Sigmoid colon (tissue), 6 donors: ENCODE measurements at regions not wholly inside any gene's neighbourhood (a gene's known extent, or its start where the extent isn't known, plus 50 kb on each side); places are given as distances from the start of the nearest gene placed in this dataset.

ENCODE experiments used
- DNase-seq: peaks from one replicate; pipeline ENCODE4 v3.0.0-alpha.2; 2019
- H3K27ac ChIP-seq, 4 donors: fragments of 200-600 bp; sonication (generic); one replicate each; pipeline ENCODE4 v1.5.1; 2016 to 2019; ENCODE audit warnings: mild to moderate bottlenecking in 1 of 4
- H3K27me3 ChIP-seq, 3 donors: fragments of 200-600 bp; sonication (generic); one replicate each; pipeline ENCODE4 v1.5.1; 2019; ENCODE audit warnings: mild to moderate bottlenecking in 1 of 3
- H3K36me3 ChIP-seq, 4 donors: fragments of 200-600 bp; sonication (generic); one replicate each; pipeline ENCODE4 v1.5.1; 2016 to 2019
- H3K4me1 ChIP-seq, 4 donors: fragments of 200-600 bp; sonication (generic); one replicate each; pipeline ENCODE4 v1.5.1; 2017 to 2019
- H3K4me3 ChIP-seq, 4 donors: fragments of 200-600 bp; sonication (generic); one replicate each; pipeline ENCODE4 v1.5.1; 2017 to 2019; ENCODE audit warnings: mild to moderate bottlenecking in 2 of 4, moderate library complexity in 1 of 4
- H3K9me3 ChIP-seq, 4 donors: fragments of 200-600 bp in 3 of 4; sonication (generic) in 3 of 4; one replicate each; pipeline versions ENCODE4 v1.5.1 to v1.6.1; 2013 to 2019
- EP300 ChIP-seq, 4 donors: sonication (generic); formaldehyde crosslinking; IDR thresholded peaks; one replicate each; pipeline ENCODE4 v1.6.1; 2017; ENCODE audit warnings: antibody characterized with exemption in 4 of 4
- POLR2A ChIP-seq, 2 donors: fragments of 450-650 bp; IDR thresholded peaks; one replicate each; pipeline ENCODE4 v1.6.1; 2016; ENCODE audit warnings: antibody characterized with exemption in 2 of 2, mild to moderate bottlenecking in 2 of 2, moderate library complexity in 2 of 2
- POLR2AphosphoS5 ChIP-seq, 4 donors: sonication (generic); formaldehyde crosslinking; IDR thresholded peaks; one replicate each; pipeline ENCODE4 v1.6.1; 2017; ENCODE audit warnings: antibody characterized with exemption in 4 of 4
- WGBS, 2 donors: extraction: QIAGEN DNeasy Blood & Tissue Kit; methylation state at CpG; one replicate each; pipeline ENCODE4 v1.1.7; 2013; 5-methylcytosine and 5-hydroxymethylcytosine counted together
- intact Hi-C: fragments of 100-400 bp; cut with DNase I; formaldehyde crosslinking; loops from one replicate; pipeline ENCODE4 v1.15.1; 2023
- TF ChIP-seq, protein P1 (sequence below), 4 experiments: fragments of 450-650 bp in 3 of 4; fragments of 200-600 bp in 1 of 4; IDR thresholded peaks; one replicate each; pipeline ENCODE4 v1.5.1; 2016 to 2019; ENCODE audit warnings: antibody characterized with exemption in 4 of 4, mild to moderate bottlenecking in 3 of 4, moderate library complexity in 2 of 4
- donor health status: healthy with polysubstance abuse.
- donor health status: healthy.

DNA sequence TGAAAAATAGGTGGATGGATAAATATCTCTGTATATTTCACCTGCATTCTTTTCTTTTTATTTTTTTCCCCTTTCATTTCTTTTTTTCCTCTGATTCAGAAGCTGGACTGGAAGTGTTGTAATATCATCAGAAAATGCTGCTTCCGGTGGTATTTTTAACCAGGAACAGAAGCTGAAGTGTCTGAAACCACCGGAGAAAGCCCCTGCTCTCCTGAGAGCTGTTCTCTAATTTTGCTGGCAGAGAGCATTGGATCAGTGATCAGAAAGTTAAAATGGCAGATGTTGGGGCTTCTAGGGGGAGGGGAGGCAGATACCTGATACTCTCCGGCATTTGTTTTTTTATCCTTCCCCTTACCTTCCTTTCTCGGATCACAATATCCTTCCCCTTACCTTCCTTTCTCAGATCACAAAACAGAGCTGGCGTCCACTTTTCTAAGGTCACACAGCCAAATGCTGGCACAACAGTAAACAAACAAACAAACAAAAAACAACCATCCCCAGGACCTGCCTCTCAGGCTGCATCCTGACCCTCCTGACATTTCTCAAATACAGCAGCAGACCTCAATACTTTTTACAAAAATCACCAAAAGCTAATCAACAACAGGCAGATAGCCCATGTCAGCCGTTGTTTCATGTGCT is 143.2 kb upstream of the ZNF217 start:
- no peak overlapping the region for H3K4me3 ChIP-seq
- intact Hi-C loops = no loop called here
- no peaks in the 10 kb centered on the region for H3K36me3 ChIP-seq
- TF ChIP-seq EP300 (IDR thresholded peaks at IDR 0.05) = no peak
- TF ChIP-seq POLR2A (IDR thresholded peaks at IDR 0.05) = peak in 1 of 2 donors; percentile 13
- TF ChIP-seq POLR2AphosphoS5 (IDR thresholded peaks at IDR 0.05) = no peak
- H3K27ac ChIP-seq = peak overlapping the region in 1 of 4 donors; percentile 24
- no peaks in the 10 kb centered on the region for H3K9me3 ChIP-seq
- no peak for DNase-seq
- 35 to 59% methylated on average over 6 of the region's 6 CpGs for WGBS, 2 donors
- H3K27me3 ChIP-seq = no peaks in the 10 kb centered on the region
- H3K4me1 ChIP-seq = peaks cover 0 to 4% (median 0%) of the 10 kb centered on the region in 4 donors

DNA sequence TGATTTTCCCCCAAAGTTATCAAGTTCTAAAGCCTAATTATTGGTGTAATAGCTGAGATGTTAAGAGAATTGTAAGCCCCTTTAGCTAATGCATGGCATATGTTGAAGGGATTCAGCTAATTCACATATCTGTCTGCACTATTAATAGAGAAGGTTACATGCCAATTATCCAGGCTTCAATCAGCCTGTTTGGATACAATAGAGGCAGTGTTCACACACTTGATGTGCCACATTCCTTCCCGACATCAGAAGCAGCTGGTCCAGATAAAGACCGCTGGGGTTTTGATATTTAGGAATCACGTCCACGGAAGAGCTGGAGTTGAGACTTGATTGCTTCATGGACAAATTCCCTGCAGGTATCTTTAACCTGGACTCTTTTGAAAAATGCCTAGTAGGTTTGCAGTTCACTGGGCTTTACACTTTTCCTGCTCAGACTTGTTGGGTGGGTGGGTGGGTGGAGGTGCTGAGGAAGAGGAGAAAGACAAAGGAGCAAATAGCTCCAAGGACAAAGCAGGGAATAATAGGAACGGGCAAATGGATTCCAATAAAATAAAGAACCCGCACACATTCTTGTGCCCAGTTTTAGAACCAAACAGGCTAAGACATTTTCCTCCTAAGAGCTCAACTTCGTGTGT is 142.6 kb upstream of the ZNF217 start:
- Histone ChIP-seq H3K4me1 (peaks cover 0 to 4% (median 0%) of the 10 kb centered on the region in 4 donors), H3K27me3 (no peaks in the 10 kb centered on the region), H3K4me3 (no peak overlapping the region), H3K27ac (no peak overlapping the region), H3K36me3 (no peaks in the 10 kb centered on the region), H3K9me3 (no peaks in the 10 kb centered on the region)
- DNase-seq = no peak
- intact Hi-C loops = no loop called here
- WGBS, 2 donors = 71 to 77% methylated on average over 7 of the region's 7 CpGs
- TF ChIP-seq, protein P1, sequence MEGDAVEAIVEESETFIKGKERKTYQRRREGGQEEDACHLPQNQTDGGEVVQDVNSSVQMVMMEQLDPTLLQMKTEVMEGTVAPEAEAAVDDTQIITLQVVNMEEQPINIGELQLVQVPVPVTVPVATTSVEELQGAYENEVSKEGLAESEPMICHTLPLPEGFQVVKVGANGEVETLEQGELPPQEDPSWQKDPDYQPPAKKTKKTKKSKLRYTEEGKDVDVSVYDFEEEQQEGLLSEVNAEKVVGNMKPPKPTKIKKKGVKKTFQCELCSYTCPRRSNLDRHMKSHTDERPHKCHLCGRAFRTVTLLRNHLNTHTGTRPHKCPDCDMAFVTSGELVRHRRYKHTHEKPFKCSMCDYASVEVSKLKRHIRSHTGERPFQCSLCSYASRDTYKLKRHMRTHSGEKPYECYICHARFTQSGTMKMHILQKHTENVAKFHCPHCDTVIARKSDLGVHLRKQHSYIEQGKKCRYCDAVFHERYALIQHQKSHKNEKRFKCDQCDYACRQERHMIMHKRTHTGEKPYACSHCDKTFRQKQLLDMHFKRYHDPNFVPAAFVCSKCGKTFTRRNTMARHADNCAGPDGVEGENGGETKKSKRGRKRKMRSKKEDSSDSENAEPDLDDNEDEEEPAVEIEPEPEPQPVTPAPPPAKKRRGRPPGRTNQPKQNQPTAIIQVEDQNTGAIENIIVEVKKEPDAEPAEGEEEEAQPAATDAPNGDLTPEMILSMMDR (IDR thresholded peaks at IDR 0.05) = no peak
- TF ChIP-seq POLR2AphosphoS5 (IDR thresholded peaks at IDR 0.05) (no peak), EP300 (IDR thresholded peaks at IDR 0.05) (no peak), POLR2A (IDR thresholded peaks at IDR 0.05) (no peak)

DNA sequence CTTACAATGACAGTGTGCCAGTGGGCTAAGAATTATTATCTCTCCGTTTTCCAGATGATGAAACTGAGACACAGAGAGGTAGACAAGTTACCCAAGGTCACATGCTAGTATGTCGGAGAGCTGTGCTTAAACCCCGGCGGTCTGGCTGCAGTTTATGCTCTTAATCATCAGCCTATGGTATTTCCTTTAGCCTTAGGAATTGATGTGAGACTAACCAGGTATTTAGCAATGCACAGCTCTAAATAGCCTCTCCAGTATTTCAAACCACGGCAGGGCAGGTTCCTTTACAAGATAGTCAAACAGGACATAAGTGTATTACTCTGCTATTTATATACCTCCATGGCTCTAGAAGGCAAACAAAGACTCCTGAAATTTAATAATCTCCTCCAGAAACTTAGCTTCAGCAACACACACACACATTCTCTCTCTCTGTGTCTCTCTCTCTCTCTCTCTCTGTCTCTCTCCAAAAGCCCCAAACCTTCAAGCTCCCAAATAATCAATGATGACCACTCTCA is 142.0 kb upstream of the ZNF217 start:
- Histone ChIP-seq H3K27me3 (no peaks in the 10 kb centered on the region), H3K4me3 (no peak overlapping the region), H3K27ac (no peak overlapping the region), H3K4me1 (peaks cover 0 to 4% (median 0%) of the 10 kb centered on the region in 4 donors), H3K36me3 (no peaks in the 10 kb centered on the region), H3K9me3 (no peaks in the 10 kb centered on the region)
- no peak for TF ChIP-seq EP300 (IDR thresholded peaks at IDR 0.05)
- TF ChIP-seq, protein P1 (IDR thresholded peaks at IDR 0.05) = no peak
- no peak for TF ChIP-seq POLR2AphosphoS5 (IDR thresholded peaks at IDR 0.05)
- no peak for TF ChIP-seq POLR2A (IDR thresholded peaks at IDR 0.05)
- DNase-seq = no peak
- WGBS, 2 donors = 63 to 68% methylated on average over 5 of the region's 5 CpGs
- intact Hi-C loops = no loop called here

DNA sequence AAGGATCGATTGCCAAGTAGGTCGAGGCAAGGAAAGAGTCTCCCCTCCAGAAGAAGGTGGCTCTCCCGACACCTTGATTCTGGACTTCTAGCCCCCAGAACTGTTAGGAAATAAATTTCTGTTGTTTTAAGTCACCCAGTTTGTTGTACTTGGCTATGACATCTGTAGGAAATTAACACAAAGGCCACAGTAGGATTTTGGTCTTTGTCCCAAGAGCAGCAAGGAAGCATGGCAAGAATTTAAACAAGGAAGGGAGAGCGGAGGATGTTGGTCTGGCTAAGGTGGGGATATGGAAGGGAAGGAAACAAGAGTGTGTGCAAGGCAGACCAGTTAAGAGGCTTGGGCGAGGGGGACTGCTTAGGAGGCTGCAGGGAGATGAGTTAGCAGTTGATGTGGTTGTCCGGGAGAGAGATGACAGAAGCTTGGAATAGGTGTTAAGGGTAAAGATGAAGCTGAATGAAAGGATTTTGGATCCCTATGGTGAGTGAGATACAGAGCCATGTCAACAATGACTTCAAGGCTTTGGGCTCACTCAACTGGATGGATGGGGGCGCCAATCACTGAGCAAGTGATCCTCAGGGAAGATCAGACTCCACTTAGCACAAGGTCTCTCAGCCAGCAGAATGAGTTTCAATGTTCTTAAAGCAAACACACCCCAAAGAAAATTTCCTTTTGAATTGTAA is 140.5 kb upstream of the ZNF217 start:
- DNase-seq = no peak
- H3K4me1 ChIP-seq = peaks cover 0 to 4% (median 0%) of the 10 kb centered on the region in 4 donors
- intact Hi-C loops = no loop called here
- no peak overlapping the region for H3K4me3 ChIP-seq
- H3K27ac ChIP-seq = no peak overlapping the region
- no peaks in the 10 kb centered on the region for H3K36me3 ChIP-seq
- H3K27me3 ChIP-seq = no peaks in the 10 kb centered on the region
- WGBS, 2 donors = 84 to 95% methylated on average over 7 of the region's 7 CpGs
- no peak for TF ChIP-seq POLR2AphosphoS5 (IDR thresholded peaks at IDR 0.05)
- no peaks in the 10 kb centered on the region for H3K9me3 ChIP-seq

DNA sequence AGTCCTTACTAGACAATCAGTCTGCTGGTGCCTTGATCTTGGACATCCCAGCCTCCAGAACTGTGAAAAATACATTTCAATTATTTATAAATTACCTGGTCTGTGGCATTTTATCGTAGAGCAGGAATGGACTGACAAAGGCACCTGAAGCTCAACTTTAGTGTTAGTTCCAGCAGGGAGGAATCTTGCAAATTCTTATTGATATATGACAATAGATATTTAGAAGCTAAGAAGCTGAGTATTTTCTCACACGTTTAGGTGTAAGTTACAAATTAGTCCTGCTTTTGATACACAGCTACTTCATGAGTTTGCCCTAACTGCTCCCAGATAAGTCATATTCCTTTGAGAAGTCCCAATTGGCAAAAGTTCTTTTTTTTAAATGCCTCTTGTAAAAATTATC is 138.0 kb upstream of the ZNF217 start:
- Histone ChIP-seq H3K4me3 (no peak overlapping the region), H3K27ac (no peak overlapping the region), H3K4me1 (peaks cover 0 to 4% (median 0%) of the 10 kb centered on the region in 4 donors), H3K36me3 (no peaks in the 10 kb centered on the region), H3K9me3 (no peaks in the 10 kb centered on the region), H3K27me3 (no peaks in the 10 kb centered on the region)
- TF ChIP-seq POLR2AphosphoS5 (IDR thresholded peaks at IDR 0.05) (no peak), POLR2A (IDR thresholded peaks at IDR 0.05) (no peak), EP300 (IDR thresholded peaks at IDR 0.05) (no peak)
- TF ChIP-seq, protein P1 (IDR thresholded peaks at IDR 0.05) = no peak
- intact Hi-C loops = no loop called here
- WGBS, 2 donors = 92 to 93% methylated on average over 2 of the region's 2 CpGs
- DNase-seq = no peak
